HCT116 (cell line): ENCODE measurements at regions not wholly inside any gene's neighbourhood (a gene's known extent, or its start where the extent isn't known, plus 50 kb on each side); places are given as distances from the start of the nearest gene placed in this dataset.

ENCODE experiments used
- ATAC-seq: fragments of 200-7000 bp; cut with Tn5 transposase; 2 replicates; pipeline ENCODE4 v1.9.1; 2020; ENCODE audit warnings: mild to moderate bottlenecking, moderate library complexity
- BruUV-seq: library from RNA; stranded (reverse); fragments of 400-500 nt; replicated peaks from 2 replicates; lab custom pipeline; 2021; lab: Mats Ljungman, UMichigan
- CTCF ChIA-PET: fragments of 300-600 bp; sonication (Branson Sonifier 250); formaldehyde crosslinking; loops from one replicate; lab custom pipeline; 2021; ENCODE audit warnings: antibody characterized with exemption; lab: Charles Lee
- POLR2A ChIA-PET: fragments of 300-600, 350-600 bp; sonication (Branson Sonifier 250); formaldehyde crosslinking; loops from one replicate; lab custom pipeline; 2021; ENCODE audit warnings: antibody characterized with exemption; lab: Charles Lee
- RAD21 ChIA-PET, 2 experiments: fragments of 300-600 bp; sonication (Branson Sonifier 250); formaldehyde crosslinking; loops; one replicate each; lab custom pipeline; 2023; ENCODE audit warnings: low total read pairs in 2 of 2; ENCODE audit not compliant: uncharacterized antibody in 2 of 2, unreplicated experiment in 2 of 2, low non-redundant PET in 1 of 2; lab: Charles Lee
- DNase-seq: peaks from one replicate; pipeline ENCODE4 v3.0.0-alpha.2; 2010; ENCODE audit warnings: low read depth, low spot score
- H2AFZ ChIP-seq: fragments of 200-600 bp; shearing (Covaris generic), sonication (generic); 2 replicates; pipeline ENCODE4 v1.6.1; 2017; ENCODE audit warnings: low read depth, mixed run types, mixed read lengths, antibody characterized with exemption, low read length; ENCODE audit not compliant: poor library complexity, severe bottlenecking
- H3K27ac ChIP-seq: 2 replicates; pipeline ENCODE4 v1.5.1; 2012; ENCODE audit warnings: low read depth, low read length
- H3K27me3 ChIP-seq: fragments of 200-600 bp; sonication (generic); 2 replicates; pipeline ENCODE4 v1.6.1; 2016; ENCODE audit warnings: mixed run types, low read length, mixed read lengths; ENCODE audit not compliant: insufficient read depth
- H3K36me3 ChIP-seq, 2 experiments: fragments of 200-500 bp in 1 of 2; fragments of 200-600 bp in 1 of 2; sonication (Bioruptor generic) in 1 of 2; sonication (generic) in 1 of 2; 2 replicates each; pipeline versions ENCODE4 v1.5.1 to v1.6.1; 2014 to 2016; ENCODE audit warnings: low read length in 2 of 2, inconsistent platforms in 1 of 2, mixed read lengths in 1 of 2, mixed run types in 1 of 2; ENCODE audit not compliant: insufficient read depth in 2 of 2, control insufficient read depth in 1 of 2
- H3K4me1 ChIP-seq, 2 experiments: fragments of 200-600 bp in 1 of 2; sonication (generic) in 1 of 2; 2 replicates each; pipeline versions ENCODE4 v1.5.1 to v1.6.1; 2012 to 2017; ENCODE audit warnings: low read length in 2 of 2, inconsistent platforms in 1 of 2, mild to moderate bottlenecking in 1 of 2, mixed read lengths in 1 of 2, mixed run types in 1 of 2, moderate library complexity in 1 of 2; ENCODE audit not compliant: insufficient read depth in 2 of 2, control insufficient read depth in 1 of 2
- H3K4me2 ChIP-seq: fragments of 200-600 bp; sonication (generic); 2 replicates; pipeline ENCODE4 v1.6.1; 2017; ENCODE audit warnings: mixed run types, low read length, mixed read lengths
- H3K4me3 ChIP-seq, 2 experiments: fragments of 200-600 bp in 1 of 2; sonication (generic) in 1 of 2; replicated peaks in 1 of 2; 2 replicates each; pipeline ENCODE4 v1.5.1; 2011 to 2016; ENCODE audit warnings: low read length in 2 of 2, control low read depth in 1 of 2, low read depth in 1 of 2, mild to moderate bottlenecking in 1 of 2, mixed read lengths in 1 of 2, mixed run types in 1 of 2
- H3K79me2 ChIP-seq: fragments of 200-600 bp; sonication (generic); 2 replicates; pipeline ENCODE4 v1.6.1; 2017; ENCODE audit warnings: mild to moderate bottlenecking, mixed run types, low read length, moderate library complexity, mixed read lengths; ENCODE audit not compliant: insufficient read depth
- H3K9ac ChIP-seq: fragments of 200-600 bp; sonication (generic); 2 replicates; pipeline ENCODE4 v1.6.1; 2016; ENCODE audit warnings: low read length, mixed read lengths
- H3K9me2 ChIP-seq: fragments of 200-600 bp; sonication (generic), shearing (Covaris generic); 2 replicates; pipeline ENCODE4 v1.6.1; 2017; ENCODE audit warnings: mixed run types, mild to moderate bottlenecking, moderate library complexity; ENCODE audit not compliant: insufficient read depth
- H3K9me3 ChIP-seq, 2 experiments: fragments of 200-500 bp in 1 of 2; fragments of 200-600 bp in 1 of 2; sonication (Bioruptor generic) in 1 of 2; sonication (generic) in 1 of 2; 2 replicates each; pipeline ENCODE4 v1.6.1; 2014 to 2017; ENCODE audit warnings: low read length in 2 of 2, mixed read lengths in 2 of 2, inconsistent platforms in 1 of 2, low read depth in 1 of 2, mild to moderate bottlenecking in 1 of 2, mixed run types in 1 of 2, moderate library complexity in 1 of 2; ENCODE audit not compliant: control insufficient read depth in 1 of 2, insufficient read depth in 1 of 2
- H4K20me1 ChIP-seq: fragments of 200-600 bp; sonication (generic), shearing (Covaris generic); 2 replicates; pipeline ENCODE4 v1.6.1; 2017; ENCODE audit warnings: mixed run types, mild to moderate bottlenecking, moderate library complexity; ENCODE audit not compliant: insufficient read depth
- CTCF ChIP-seq, 3 experiments: fragments of 200-600 bp in 1 of 3; sonication (generic) in 1 of 3; IDR thresholded peaks in 2 of 3; conservative IDR thresholded peaks in 1 of 3; 2 replicates each; pipeline ENCODE4 v1.5.1; 2012 to 2017; ENCODE audit warnings: low read depth in 2 of 3, low read length in 2 of 3, antibody characterized with exemption in 1 of 3, borderline replicate concordance in 1 of 3, control low read depth in 1 of 3, mild to moderate bottlenecking in 1 of 3, mixed read lengths in 1 of 3, mixed run types in 1 of 3, moderate library complexity in 1 of 3; ENCODE audit not compliant: insufficient read depth in 1 of 3
- EGR1 ChIP-seq: IDR thresholded peaks from 2 replicates; pipeline ENCODE4 v1.6.1; 2012; ENCODE audit warnings: low read depth
- FOSL1 ChIP-seq: IDR thresholded peaks from 2 replicates; pipeline ENCODE4 v1.6.1; 2012; ENCODE audit warnings: low read depth
- POLR2AphosphoS5 ChIP-seq: IDR thresholded peaks from 2 replicates; pipeline ENCODE4 v1.6.1; 2011; ENCODE audit warnings: mild to moderate bottlenecking, low read depth, low read length, moderate library complexity
- RAD21 ChIP-seq: IDR thresholded peaks from 2 replicates; pipeline ENCODE4 v1.6.1; 2012; ENCODE audit warnings: low read depth, mild to moderate bottlenecking
- YY1 ChIP-seq: IDR thresholded peaks from 2 replicates; pipeline ENCODE4 v1.6.1; 2011; ENCODE audit warnings: low read length, low read depth, moderate library complexity, mild to moderate bottlenecking; ENCODE audit not compliant: insufficient replicate concordance; ENCODE audit errors: extremely low read depth
- ZBTB33 ChIP-seq: IDR thresholded peaks from 2 replicates; pipeline ENCODE4 v1.6.1; 2011; ENCODE audit warnings: mild to moderate bottlenecking, low read length, moderate library complexity; ENCODE audit not compliant: insufficient replicate concordance; ENCODE audit errors: extremely low read depth
- intact Hi-C: fragments of 100-400 bp; cut with micrococcal nuclease; formaldehyde crosslinking; loops from 2 replicates; pipeline ENCODE4 v1.10.0; 2022

GRCh38 chr1:112807999-112808398, 92.9 kb upstream of the PPM1J start:
- TF ChIP-seq EGR1 (no peak), RAD21 (no peak), ZBTB33 (no peak), POLR2AphosphoS5 (no peak), FOSL1 (no peak), CTCF (IDR thresholded peaks at IDR 0.05 in 2 of 3, conservative IDR thresholded peaks at IDR 0.05 in 1 of 3; ENCODE audit: borderline replicate concordance in 1 of 3, insufficient read depth in 1 of 3, low read depth in 2 of 3, low read length in 2 of 3) (no peak), YY1 (no peak)
- no peak for DNase-seq
- no peaks in the 10 kb centered on the region for H3K9me3 ChIP-seq
- no peak overlapping the region for H3K27ac ChIP-seq
- H3K4me3 ChIP-seq, result no peak overlapping the region
- peaks cover 0 to 4% of the 10 kb centered on the region in 2 experiments; a peak in 1 of 4 replicates for H3K4me1 ChIP-seq
- H3K9me2 ChIP-seq, result no peaks in the 10 kb centered on the region
- CTCF ChIA-PET, result interaction anchor here (1.5 to 3.7 kb wide), 3 partner anchors 93 to 265 kb away, joined by 8 to 17 read pairs (median 13); partner anchors contain the start of genes LRIG2 and PPM1J
- H3K9ac ChIP-seq, result no peak overlapping the region
- BruUV-seq, result no TSS peak
- no peaks in the 10 kb centered on the region for H3K27me3 ChIP-seq
- H3K36me3 ChIP-seq, result no peaks in the 10 kb centered on the region
- H4K20me1 ChIP-seq, result no peaks in the 10 kb centered on the region
- RAD21 ChIA-PET, result no interaction called here
- no peak for ATAC-seq
- no peak overlapping the region for H3K4me2 ChIP-seq
- intact Hi-C loops, result loop anchor here (5.0 to 10.0 kb wide), 2 partner anchors 149 to 267 kb away; partner anchors contain the start of genes LRIG2 and SLC16A1
- POLR2A ChIA-PET, result no interaction called here
- H3K79me2 ChIP-seq, result no peaks in the 10 kb centered on the region
- H2AFZ ChIP-seq, result no peak overlapping the region
